IPS DF 4.7 (cell line): ENCODE measurements at regions not wholly inside any gene's neighbourhood (a gene's known extent, or its start where the extent isn't known, plus 50 kb on each side); places are given as distances from the start of the nearest gene placed in this dataset.
"Not testable (repeated sequence)": the region's sequence is repeated elsewhere in the genome, so short reads cannot be mapped to it uniquely, and the experiment has no call there.

Experiments
- DNase-seq: peaks from one replicate; pipeline ENCODE4 v3.0.0-alpha.2; 2013; ENCODE audit warnings: low spot score; ENCODE audit errors: extremely low read depth

- DNase-seq = no peak
Measured at GRCh38 chr10:109282510-109282909, 640.8 kb downstream of the XPNPEP1 start.

DNA sequence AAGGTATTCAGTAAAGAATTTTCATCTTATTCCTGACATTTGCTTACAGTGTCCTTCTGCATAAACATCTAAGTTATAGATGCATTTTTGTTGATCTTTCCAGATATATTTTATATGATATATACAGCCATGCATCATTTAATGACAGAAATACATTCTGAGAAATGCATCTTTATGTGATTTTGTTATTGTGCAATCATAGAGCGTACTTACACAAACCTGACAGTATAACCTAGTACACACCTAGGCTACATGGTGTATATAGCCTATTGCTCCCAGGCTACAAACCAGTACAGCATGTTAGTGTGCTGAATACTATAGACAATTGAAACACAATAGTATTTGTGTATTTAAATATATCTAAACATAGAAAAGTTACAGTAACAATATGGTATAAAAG lies 642.0 kb downstream of the XPNPEP1 start:
- DNase-seq = no peak

GRCh38 chr10:109280837-109281236 lies 642.5 kb downstream of the XPNPEP1 start:
- no peak for DNase-seq

GRCh38 chr10:109277456-109277855 lies 645.9 kb downstream of the XPNPEP1 start:
- no peak for DNase-seq

- no peak for DNase-seq
Measured at GRCh38 chr10:109275960-109276359, 647.4 kb downstream of the XPNPEP1 start.

GRCh38 chr10:109274681-109275080 lies 648.6 kb downstream of the XPNPEP1 start:
- DNase-seq = no peak

GRCh38 chr10:109270173-109270572 lies 653.1 kb downstream of the XPNPEP1 start:
- no peak for DNase-seq

- no peak for DNase-seq
Measured at GRCh38 chr10:109264004-109264403, 659.3 kb downstream of the XPNPEP1 start.

- DNase-seq = no peak
Measured at GRCh38 chr10:109261231-109261630, 662.1 kb downstream of the XPNPEP1 start.

- no peak for DNase-seq
Measured at GRCh38 chr10:109259293-109259692, 664.0 kb downstream of the XPNPEP1 start.

GRCh38 chr10:109253306-109253705 lies 670.0 kb downstream of the XPNPEP1 start:
- DNase-seq = no peak

- DNase-seq = no peak
Measured at GRCh38 chr10:109250152-109250551, 673.2 kb downstream of the XPNPEP1 start.

- no peak for DNase-seq
Measured at GRCh38 chr10:109247814-109248213, 675.5 kb downstream of the XPNPEP1 start.

DNA sequence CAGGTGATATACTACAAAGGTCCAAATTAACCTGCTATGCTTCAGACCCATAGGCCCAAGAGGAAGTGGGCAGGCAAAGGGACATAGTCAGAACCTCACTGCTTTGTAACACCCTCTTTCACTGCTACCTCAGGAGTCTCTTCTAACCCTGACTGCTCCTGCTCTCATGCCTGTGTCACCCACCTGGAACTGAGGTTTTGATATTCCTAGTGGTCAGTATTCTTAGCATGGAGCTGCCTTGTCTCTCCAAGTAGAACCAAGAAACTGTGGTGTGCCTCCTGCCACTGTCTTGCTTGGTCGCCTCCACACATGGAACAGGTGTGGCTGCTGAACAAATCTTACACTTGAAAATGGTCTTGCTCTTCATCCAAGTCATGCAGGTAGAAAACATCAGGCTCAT lies 677.5 kb downstream of the XPNPEP1 start:
- DNase-seq = no peak

DNA sequence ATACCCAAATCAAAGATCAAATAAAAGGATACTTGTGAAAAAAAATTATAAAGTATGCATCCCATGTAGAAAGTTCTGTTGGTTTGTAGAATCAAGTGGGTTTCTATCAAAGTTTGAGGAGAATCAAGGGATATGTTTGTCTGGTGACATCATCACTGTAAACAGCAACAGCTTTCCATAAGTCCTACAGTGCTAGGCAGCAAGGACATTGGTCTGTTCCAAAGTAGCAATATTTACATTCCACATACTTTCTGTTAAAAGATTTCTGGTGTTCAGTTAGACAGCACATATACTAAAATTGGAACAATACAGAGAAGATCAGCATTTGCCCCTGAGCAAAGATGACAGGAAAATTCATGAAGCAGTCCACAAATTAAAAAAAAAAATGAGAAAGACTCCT lies 683.9 kb downstream of the XPNPEP1 start:
- DNase-seq = no peak

- DNase-seq = no peak
Measured at GRCh38 chr10:109237682-109238081, 685.6 kb downstream of the XPNPEP1 start.

DNA sequence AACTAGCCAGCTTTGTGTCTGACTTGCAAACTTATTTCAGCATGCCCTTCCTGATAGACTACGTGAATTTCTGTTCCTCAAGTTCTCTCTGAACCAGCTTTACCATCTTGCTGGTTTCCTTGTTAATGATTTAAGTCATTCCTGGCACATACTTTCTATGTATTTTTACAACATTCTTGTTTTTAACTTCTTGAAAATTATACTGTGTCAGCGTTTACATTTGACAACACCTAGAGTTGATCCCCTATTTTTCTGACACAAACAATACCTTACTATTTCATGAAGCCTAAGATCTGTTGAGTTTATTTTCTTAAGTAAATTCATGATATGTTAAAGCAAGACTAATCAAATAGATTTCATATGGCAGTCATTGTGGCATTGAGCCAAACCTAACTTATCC lies 686.3 kb downstream of the XPNPEP1 start:
- DNase-seq = no peak

DNA sequence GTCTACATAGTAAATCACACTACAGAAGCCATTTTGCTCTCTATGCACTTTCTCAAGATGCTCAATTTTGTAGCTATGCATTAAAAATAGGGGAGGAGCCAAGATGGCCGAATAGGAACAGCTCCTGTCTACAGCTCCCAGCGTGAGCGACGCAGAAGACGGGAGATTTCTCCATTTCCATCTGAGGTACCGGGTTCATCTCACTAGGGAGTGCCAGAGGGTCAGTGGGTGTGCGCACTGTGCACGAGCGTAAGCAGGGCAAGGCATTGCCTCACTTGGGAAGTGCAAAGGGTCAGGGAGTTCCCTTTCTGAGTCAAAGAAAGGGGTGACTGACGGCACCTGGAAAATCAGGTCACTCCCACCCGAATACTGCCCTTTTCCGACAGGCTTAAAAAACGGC lies 699.8 kb downstream of the XPNPEP1 start:
- DNase-seq = not testable (repeated sequence)

- no peak for DNase-seq
Measured at GRCh38 chr10:109219935-109220605, 703.2 kb downstream of the XPNPEP1 start.

GRCh38 chr10:109218207-109218606 lies 705.1 kb downstream of the XPNPEP1 start:
- no peak for DNase-seq

DNA sequence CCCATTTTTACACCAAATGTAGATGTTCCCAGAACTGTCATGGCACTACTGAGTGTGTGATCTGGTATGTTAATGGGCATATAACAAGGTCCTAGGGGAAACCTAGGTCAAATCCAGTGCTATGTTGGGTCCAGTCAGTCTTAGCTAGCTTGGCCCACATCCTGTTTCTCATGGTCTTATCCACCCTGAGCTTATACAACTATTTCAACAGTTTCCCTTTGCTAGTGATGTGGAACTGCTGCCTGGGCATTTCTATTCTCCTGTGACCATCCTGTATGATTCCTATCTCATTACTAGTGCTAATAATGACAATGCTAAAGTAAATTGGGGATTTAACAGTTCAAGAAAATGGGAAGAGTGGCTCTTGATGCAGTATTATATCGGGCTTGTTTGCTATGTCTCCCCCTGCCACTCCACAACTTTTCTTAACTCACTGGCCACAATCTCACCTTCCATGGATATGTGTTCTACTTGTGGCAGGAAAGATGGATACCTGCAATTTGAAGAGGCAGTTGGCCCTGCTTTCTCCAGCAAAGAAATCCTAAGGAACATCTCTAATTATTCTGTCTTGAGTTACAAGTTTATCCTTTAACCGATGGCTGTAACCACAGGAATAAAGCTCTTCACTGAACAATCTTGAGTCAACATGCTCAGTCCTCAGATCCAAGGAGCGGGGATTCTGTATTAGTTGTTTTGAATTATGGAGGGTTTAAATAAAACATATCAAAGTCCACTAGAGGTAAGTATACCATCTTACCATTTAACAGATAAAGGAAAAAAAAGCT lies 707.8 kb downstream of the XPNPEP1 start:
- DNase-seq = no peak

- not testable (repeated sequence) for DNase-seq
Measured at GRCh38 chr10:109214891-109215290, 708.4 kb downstream of the XPNPEP1 start.

DNA sequence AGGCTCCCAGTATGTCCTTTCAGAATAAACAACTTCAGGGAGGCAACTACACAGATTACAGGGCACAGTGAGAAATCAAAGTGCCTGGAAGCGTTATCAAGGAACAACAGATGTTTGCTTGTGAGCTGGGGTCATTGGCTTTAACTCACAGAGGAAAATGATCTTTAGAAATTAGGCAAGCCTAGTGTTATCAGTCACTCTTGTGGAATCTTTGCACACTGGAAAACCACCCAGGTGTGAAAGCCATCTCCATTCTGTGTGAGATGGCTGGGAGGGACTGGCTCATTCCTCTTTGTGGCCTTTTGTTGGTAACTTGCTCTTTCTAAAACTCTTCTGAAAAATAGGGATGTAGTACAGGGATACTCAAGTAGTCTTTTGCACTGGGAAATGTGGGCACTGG lies 716.0 kb downstream of the XPNPEP1 start:
- no peak for DNase-seq
